GM12892 (cell line): ENCODE measurements at regions not wholly inside any gene's neighbourhood (a gene's known extent, or its start where the extent isn't known, plus 50 kb on each side); places are given as distances from the start of the nearest gene placed in this dataset.

ENCODE experiments used
- DNase-seq: peaks from one replicate; pipeline ENCODE4 v3.0.0; 2011; ENCODE audit not compliant: insufficient read length
- FAIRE-seq: peaks from 2 replicates; lab custom pipeline; 2011; peaks lifted over from hg19 to GRCh38; lab: Jason Lieb, UNC
- POLR2A ChIP-seq: IDR thresholded peaks from 2 replicates; pipeline ENCODE4 v1.6.1; 2011; ENCODE audit warnings: low read depth, low read length, control low read depth
- POLR2AphosphoS5 ChIP-seq: IDR thresholded peaks from 2 replicates; pipeline ENCODE4 v1.6.1; 2011; ENCODE audit warnings: low read depth, low read length, control low read depth
- TAF1 ChIP-seq: IDR thresholded peaks from 2 replicates; pipeline ENCODE4 v1.6.1; 2011; ENCODE audit warnings: low read depth, mild to moderate bottlenecking, control low read depth, low read length, borderline replicate concordance

DNA sequence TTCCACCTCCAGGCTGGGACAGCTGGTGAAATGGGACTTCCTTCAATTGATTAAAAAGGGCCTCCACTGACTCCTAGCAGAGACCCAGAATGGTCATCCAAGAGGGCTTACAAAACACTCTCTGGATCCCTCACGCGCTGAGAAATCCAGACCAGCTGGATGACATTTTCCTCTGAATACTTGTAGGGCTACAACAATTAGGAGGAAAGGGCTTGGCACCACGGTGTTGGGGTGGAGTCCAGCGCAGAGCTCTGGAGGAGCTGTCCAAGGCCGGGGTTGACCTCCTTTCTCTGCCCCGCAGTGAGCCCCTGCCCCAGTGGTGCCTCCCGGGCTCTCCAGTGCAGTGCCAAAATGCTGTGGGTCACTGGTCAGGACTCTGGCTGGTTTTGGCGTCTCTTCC, 189.0 kb upstream of the CCND2 start:
- no peak for FAIRE-seq
- no peak for DNase-seq
- TF ChIP-seq TAF1 (no peak), POLR2A (no peak), POLR2AphosphoS5 (no peak)

DNA sequence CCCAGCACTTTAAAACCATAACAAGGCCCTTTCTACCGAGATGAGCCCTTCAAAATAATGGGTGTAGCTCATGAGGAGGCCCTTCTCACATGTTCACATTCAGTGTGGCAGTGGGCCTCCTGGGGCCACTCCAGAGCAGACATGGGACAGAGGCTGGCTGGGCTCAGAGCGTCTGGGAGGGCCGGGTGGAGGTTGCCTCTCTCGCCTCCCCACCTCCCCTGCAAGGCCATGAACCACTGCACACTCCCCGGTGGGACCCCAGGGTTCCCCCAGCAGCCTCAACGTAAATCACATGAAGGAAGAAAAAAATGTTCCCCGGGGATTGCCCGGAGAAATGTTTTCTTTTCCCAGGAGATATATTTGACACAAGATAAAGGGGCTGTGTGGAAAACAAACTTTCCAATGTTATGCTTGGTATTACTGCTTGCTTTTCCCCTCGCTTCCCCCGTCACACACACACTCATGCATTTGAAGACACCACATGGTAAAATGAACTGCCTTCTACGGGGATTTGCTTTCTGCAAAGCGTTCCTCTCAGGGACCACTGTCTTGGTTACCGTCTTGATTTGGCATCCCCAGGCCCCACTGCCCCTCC, 190.7 kb upstream of the CCND2 start:
- DNase-seq = no peak
- TF ChIP-seq POLR2AphosphoS5 = no peak
- no peak for TF ChIP-seq TAF1
- no peak for TF ChIP-seq POLR2A
- FAIRE-seq = no peak

DNA sequence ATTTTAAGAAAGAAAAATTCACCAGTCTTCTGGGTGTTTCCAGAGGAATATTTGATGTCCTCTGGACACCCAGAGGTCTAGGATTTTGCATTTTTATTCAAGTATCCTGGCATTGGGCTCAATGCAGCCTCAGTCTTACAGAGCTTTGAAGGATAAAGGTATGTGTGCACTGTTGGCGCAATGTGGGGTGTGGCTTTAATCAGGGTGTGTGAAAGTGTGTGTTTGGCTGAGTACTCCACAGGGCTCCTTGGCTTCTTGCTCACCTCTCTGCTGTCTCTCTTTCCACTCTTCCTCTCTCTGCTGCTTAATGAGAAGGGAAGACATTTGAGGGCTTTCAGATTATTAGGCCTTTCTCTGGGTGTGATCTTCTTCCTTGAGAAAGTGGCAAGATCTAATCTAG, 193.3 kb upstream of the CCND2 start:
- TF ChIP-seq POLR2A (no peak), TAF1 (no peak), POLR2AphosphoS5 (no peak)
- no peak for DNase-seq
- no peak for FAIRE-seq

DNA sequence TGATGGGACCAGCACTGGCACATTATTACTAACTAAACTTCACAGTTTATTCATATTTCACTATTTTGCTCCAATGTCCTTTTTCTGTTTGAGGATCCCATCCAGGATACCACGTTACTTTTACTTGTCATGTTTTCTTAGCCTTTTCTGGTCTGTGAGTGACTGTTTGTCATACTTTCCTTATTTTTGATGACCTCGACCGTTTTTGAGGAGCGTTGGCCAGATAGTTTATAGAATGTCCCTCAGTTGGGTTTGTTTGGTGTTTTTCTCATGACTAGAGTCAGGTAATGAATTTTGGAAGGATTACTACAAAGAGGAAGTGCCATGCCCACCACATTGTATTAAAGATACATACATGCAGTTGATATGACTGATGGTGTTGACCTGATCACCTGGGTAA, 199.4 kb upstream of the CCND2 start:
- DNase-seq = no peak
- no peak for FAIRE-seq
- no peak for TF ChIP-seq POLR2A
- TF ChIP-seq POLR2AphosphoS5 = no peak
- no peak for TF ChIP-seq TAF1

DNA sequence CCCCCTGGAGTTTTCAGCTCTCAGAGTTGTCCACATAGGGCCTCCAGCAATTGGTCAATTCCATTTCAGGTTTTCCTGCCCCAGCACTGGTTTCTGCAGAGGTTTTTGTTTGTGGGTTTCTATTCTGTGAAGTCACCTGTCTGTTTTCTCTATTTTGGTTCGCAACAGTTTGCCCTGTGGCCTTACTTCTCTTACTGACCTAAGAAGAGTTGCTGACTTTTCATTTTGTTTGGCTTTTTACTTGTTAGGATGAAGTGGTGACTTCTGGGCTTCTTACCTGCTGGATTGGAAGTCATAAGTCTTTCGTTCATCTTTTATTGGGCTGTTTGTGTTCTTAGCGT, 196.4 kb upstream of the PARP11 start:
- TF ChIP-seq POLR2A (no peak), POLR2AphosphoS5 (no peak), TAF1 (no peak)
- FAIRE-seq (peak; percentile 61), DNase-seq (no peak)

DNA sequence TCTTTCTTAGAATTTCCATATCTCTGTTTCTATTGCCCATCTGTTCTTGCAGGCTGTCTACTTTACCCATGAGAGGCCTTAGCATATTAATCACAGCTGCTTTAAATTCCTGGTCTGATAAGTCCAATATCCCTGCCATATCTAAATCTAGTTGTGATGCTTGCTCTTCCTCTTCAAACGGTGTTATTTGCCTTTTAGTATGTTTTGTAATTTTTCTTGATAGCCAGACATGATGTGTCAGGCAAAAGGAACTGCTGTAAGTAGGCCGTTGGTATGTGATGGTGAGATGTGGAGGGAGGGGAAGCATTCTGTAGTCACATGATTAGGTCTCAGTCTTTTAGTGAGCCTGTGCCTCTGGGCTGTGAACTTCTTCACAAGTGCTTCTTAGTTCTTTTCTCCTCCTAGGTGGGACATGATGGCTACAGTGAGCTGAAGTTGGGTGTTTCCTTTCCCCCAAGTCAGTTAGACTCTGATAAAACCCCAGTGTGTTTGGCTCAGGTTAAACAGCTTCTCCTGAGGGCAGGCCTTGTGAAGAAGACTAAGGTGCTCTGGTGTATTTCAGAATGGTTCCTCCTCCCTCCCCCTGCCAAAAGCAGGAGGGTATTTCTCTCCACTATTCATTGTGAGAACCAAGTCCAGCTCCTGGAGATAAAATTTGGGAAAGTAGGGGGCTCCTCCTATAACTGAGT, 195.9 kb upstream of the PARP11 start:
- FAIRE-seq (no peak), DNase-seq (no peak)
- TF ChIP-seq POLR2A = no peak

DNA sequence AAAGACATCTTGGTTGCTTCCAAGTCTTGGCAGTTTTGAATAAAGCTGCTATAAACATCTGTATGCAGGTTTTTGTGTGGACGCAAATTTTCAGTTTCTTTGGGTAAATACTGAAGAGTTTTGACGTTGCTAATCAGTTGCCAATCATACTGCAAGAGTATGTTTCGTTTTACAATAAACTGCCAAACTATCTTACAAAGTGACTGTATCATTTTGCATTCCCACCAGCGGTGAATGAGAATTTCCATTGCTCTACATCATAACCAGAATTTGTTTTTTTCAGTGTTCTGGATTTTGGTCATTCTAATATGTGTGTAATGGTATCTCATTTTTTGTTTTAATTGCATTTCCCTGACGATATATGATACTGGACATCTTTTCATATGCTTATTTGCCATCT, 190.8 kb upstream of the PARP11 start:
- DNase-seq (no peak), FAIRE-seq (no peak)
- TF ChIP-seq POLR2AphosphoS5 (no peak), POLR2A (no peak)

DNA sequence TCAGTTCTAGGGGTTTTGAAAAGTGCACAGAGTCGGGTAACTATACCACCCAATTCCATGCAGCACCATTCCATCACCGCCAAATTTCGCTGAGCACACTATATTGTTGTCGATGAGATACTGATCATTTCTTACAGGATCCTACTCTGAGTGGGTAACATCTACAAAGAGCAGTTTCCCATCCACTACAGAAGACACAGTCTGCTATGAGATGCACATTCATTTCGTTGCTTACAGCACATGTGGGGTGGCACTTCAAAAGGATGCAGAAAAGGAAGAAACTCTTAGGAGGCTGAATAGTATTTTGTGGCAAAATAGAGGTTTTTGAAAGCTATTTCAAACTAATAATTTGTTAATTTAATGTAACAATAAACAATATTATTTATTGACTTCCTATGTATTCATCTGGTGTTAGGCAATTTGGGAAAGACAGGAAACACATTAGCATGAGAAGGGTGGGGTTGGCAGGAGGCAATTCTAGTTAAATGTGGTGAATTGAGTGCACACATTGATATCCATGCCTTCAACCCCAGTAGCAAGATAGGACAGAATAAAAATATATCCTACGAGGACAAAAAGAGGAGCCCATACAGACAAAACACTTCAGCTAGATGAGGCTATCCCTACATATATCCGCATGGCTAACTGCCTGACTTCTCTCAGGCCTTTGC, 186.8 kb upstream of the PARP11 start:
- DNase-seq = no peak
- TF ChIP-seq POLR2A (no peak), TAF1 (no peak), POLR2AphosphoS5 (no peak)
- FAIRE-seq = no peak

DNA sequence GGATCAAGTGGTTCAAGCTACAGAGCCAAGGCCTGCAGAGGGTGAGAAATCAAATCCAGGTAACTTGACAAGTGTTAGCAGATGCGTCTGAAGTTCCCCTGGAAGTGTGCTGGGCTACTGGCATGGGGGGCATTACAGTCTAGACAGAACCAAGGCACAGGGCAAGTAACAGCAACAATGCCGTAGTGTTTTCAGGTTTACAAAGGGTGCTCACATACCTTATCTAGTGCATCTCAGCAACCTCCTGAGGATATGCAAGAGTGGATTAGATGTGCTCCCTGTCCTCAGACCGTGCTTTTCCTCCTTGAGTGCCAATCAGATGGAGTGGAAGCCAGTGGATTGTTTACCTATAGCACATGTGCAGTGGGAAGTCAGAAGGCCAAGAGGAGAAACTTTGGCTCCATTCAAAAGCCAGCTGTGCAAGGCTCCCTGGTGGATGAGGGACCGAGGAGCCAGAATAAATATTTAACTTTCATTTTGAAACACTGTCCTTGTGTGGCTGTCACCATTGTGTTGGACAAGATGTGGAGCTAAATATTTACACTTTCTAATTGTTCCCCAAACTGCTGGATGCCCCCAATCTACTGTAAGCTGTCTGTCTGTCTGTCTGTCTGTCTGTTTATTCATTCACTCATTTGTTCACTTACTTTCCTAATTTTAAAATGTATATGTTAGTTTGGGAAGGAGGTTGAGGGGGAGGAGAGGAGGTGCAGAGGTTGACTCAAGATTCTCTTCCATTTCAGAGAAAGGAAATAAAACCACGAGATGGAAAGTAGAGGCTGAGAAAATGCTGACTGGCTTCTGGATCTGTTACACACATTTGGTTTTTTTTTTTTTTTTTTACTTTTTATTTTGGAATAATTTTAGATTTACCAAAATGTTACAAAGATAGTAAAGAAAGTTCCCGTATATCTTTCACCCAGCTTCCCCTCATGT, 184.0 kb upstream of the PARP11 start:
- no peak for TF ChIP-seq POLR2A
- FAIRE-seq = no peak
- no peak for DNase-seq

DNA sequence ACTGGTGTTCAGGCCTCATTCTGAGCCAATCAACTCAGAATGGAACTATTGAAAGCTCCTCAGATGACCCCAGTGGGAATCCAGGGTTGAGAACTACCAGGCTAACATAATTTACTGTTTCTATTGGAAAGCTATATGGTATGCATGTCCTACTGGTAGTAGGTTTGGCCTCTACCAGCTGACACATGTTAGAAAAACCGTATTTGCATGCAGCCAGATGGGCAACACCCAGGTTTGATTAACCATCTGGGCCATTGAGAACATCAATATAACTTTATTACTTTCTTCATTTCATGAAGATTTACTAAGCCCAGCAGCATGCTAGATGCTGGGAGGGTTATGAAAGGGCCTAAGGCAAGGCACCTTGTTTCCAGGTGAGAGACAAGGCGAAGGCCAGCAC, 181.4 kb upstream of the PARP11 start:
- FAIRE-seq (no peak), DNase-seq (no peak)
- TF ChIP-seq POLR2A (no peak), TAF1 (no peak), POLR2AphosphoS5 (no peak)

DNA sequence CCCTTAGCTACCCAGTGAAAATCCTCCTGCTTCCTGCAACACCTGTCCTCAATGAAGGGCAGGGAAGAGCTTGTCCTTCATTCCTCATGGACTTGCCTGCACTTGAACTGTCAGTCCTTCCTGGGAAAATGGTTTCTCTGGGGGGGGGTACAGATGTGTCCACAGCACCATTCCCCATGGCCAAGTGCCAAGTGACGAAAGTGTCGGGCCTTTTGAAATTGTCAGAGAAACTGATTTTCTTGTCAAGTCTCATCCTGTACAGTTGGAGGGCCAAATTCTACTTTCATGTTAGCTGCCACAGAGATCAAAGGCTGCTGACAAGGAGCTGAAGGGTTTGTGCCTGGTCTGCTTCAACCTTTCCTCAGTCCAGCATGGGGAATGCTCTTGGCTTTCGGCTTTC, 179.5 kb upstream of the PARP11 start:
- no peak for FAIRE-seq
- no peak for DNase-seq
- TF ChIP-seq POLR2AphosphoS5 (no peak), TAF1 (no peak), POLR2A (no peak)

DNA sequence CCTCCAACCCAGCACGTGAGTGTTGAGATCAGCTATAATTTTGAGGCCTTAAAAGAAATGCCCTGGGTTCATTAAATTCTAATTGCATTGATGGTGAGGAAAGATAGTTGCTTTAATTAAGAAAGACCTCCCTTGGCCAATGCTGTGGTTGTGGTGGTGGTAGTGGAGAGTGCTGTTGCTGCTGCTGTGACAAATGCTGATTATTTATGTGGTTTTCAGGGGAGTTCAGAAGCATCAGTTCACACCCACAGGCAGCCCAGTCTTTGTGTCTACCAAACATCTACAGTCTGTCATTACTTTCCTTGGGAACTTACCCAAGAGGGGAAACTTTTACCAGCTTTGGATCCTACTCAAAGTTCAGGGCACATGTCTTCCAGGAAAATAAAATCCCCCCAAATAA, 178.4 kb upstream of the PARP11 start:
- no peak for FAIRE-seq
- no peak for DNase-seq
- no peak for TF ChIP-seq POLR2AphosphoS5
- no peak for TF ChIP-seq TAF1
- TF ChIP-seq POLR2A = no peak

DNA sequence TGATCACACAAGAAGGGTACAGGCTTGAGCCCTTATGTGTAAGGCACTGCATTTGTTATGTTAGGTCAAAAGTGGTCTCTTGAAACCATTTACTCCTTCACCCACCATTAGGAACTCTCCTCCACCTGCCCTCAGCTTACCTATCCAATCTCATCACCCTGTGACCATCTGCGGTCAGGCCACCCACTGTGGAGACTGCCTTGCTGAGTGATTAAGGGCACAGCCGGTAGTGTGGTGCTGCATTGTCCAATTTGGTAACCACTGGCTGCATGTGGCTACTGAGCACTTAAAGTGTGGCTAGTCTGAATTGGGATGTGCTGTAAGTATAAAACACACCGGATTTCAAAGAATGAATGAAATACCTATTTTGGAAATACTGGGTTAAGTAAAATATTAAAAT, 177.1 kb upstream of the PARP11 start:
- FAIRE-seq = no peak
- DNase-seq = no peak
- no peak for TF ChIP-seq TAF1
